ENCODE measurements at regions not wholly inside any gene's neighbourhood (a gene's known extent, or its start where the extent isn't known, plus 50 kb on each side); places are given as distances from the start of the nearest gene placed in this dataset.

GRCh38 chr18:76587147-76587878 is 92.3 kb upstream of the ZNF516 start:
- Histone ChIP-seq H3K9me1 (replicated peaks; ENCODE audit: control insufficient read depth, extremely low read depth, insufficient read depth, low read length) (no peaks in the 10 kb centered on the region), H3K4me2 (ENCODE audit: insufficient read depth, low read length) (no peak overlapping the region), H3K9me3 (replicated peaks; ENCODE audit: control insufficient read depth, insufficient read depth, low read length) (no peaks in the 10 kb centered on the region), H3K27me3 (ENCODE audit: control insufficient read depth in 2 of 2, insufficient read depth in 2 of 2, low read length in 2 of 2) (no peaks in the 10 kb centered on the region), H3K79me2 (ENCODE audit: control insufficient read depth, insufficient read depth, low read length) (no peaks in the 10 kb centered on the region), H3K4me1 (ENCODE audit: control insufficient read depth, extremely low read depth, insufficient read depth, low read length) (no peaks in the 10 kb centered on the region), H3K9ac (replicated peaks; ENCODE audit: extremely low read depth, insufficient read depth, low read length) (no peak overlapping the region), H3K4me3 (replicated peaks in 1 of 3; ENCODE audit: insufficient read depth in 1 of 3, low read depth in 1 of 3, low read length in 3 of 3) (no peak overlapping the region), H3K36me3 (ENCODE audit: control insufficient read depth in 2 of 2, extremely low read depth in 1 of 2, insufficient read depth in 2 of 2, low read length in 2 of 2) (no peaks in the 10 kb centered on the region), H2AFZ (ENCODE audit: low read depth, low read length) (no peak overlapping the region), H4K20me1 (replicated peaks; ENCODE audit: control insufficient read depth, extremely low read depth, insufficient read depth, low read length) (no peaks in the 10 kb centered on the region), H3K27ac (ENCODE audit: insufficient read depth, low read depth, low read length) (no peak overlapping the region)
- POLR2A ChIA-PET = no interaction called here
- dilution Hi-C loops (cut with MboI; ENCODE audit: extremely low pct_ligation_motif_present, low sequenced_read_pairs) = no loop called here
- TF ChIP-seq JUN (IDR thresholded peaks at IDR 0.05; ENCODE audit: borderline replicate concordance, insufficient read depth, insufficient read length, low read depth) = no peak
- TF ChIP-seq EZH2 (IDR thresholded peaks at IDR 0.05; ENCODE audit: borderline replicate concordance, low read depth, low read length, severe bottlenecking) = no peak
- no peak for TF ChIP-seq GATA2 (IDR thresholded peaks at IDR 0.05; ENCODE audit: insufficient read depth, insufficient read length, low read depth, low read length)
- TF ChIP-seq POLR2A (IDR thresholded peaks at IDR 0.05; ENCODE audit: low read depth, low read length) = no peak
- TF ChIP-seq MYC (IDR thresholded peaks at IDR 0.05; ENCODE audit: low read depth, low read length) = no peak
- TF ChIP-seq CTCF (IDR thresholded peaks at IDR 0.05; ENCODE audit: extremely low read depth in 1 of 2, insufficient read depth in 1 of 2, low read depth in 1 of 2, low read length in 2 of 2) = no peak
- no peak for TF ChIP-seq MAX (IDR thresholded peaks at IDR 0.05; ENCODE audit: insufficient read depth, insufficient read length)
- no peak for TF ChIP-seq POLR2AphosphoS5 (IDR thresholded peaks at IDR 0.05; ENCODE audit: insufficient read depth, low read depth, low read length)
- no peak for TF ChIP-seq FOS (IDR thresholded peaks at IDR 0.05; ENCODE audit: borderline replicate concordance, insufficient read depth, low read length)
- no TSS peak for BruUV-seq (replicated peaks)
- intact Hi-C loops (cut with micrococcal nuclease) = no loop called here
- DNase-seq (ENCODE audit: low read depth, low spot score) (no peak), FAIRE-seq (no peak)
- CTCF ChIA-PET = no interaction called here
